ENCODE measurements at regions not wholly inside any gene's neighbourhood (a gene's known extent, or its start where the extent isn't known, plus 50 kb on each side); places are given as distances from the start of the nearest gene placed in this dataset.

DNA sequence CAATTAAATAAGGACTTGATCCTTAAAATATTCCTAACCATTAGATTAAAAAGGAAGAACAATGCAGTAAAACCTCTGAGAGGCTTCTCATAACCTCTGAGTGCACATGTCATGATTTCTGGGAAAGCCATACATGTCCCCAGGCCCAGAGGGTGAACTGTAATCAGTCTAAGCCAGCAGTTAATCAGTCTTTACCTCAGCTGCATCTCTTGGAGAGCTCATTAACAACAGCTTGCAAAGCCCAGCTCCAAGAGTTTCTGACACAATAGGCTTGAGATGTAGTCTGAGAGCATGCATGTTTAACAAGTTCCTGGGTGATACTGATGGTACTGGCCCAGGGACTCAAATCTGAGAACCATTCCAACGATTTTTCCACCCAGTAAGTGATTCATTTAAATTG, 392.1 kb downstream of the DNAH5 start:
- no peak overlapping the region for H3K4me3 ChIP-seq (replicated peaks; ENCODE audit: insufficient read depth, low read length)
- no peaks in the 10 kb centered on the region for H3K27me3 ChIP-seq (ENCODE audit: insufficient read depth, poor library complexity, severe bottlenecking)
- no peak overlapping the region for H3K27ac ChIP-seq (replicated peaks)
- TF ChIP-seq POLR2AphosphoS5 (IDR thresholded peaks at IDR 0.05; ENCODE audit: low read depth) (no peak), SPI1 (IDR thresholded peaks at IDR 0.05; ENCODE audit: borderline replicate concordance, low read depth) (no peak), CTCF (IDR thresholded peaks at IDR 0.05; ENCODE audit: insufficient read depth, low read length) (no peak), REST (IDR thresholded peaks at IDR 0.05; ENCODE audit: insufficient replicate concordance, low read depth) (no peak), GABPA (IDR thresholded peaks at IDR 0.05; ENCODE audit: low read depth) (no peak)
- no peak for DNase-seq (ENCODE audit: low read depth in 1 of 2, low spot score in 1 of 2)

- Histone ChIP-seq H3K4me3 (replicated peaks; ENCODE audit: insufficient read depth, low read length) (no peak overlapping the region), H3K27ac (replicated peaks) (no peak overlapping the region), H3K27me3 (ENCODE audit: insufficient read depth, poor library complexity, severe bottlenecking) (no peaks in the 10 kb centered on the region)
- TF ChIP-seq REST (IDR thresholded peaks at IDR 0.05; ENCODE audit: insufficient replicate concordance, low read depth) (no peak), GABPA (IDR thresholded peaks at IDR 0.05; ENCODE audit: low read depth) (no peak), POLR2AphosphoS5 (IDR thresholded peaks at IDR 0.05; ENCODE audit: low read depth) (no peak), CTCF (IDR thresholded peaks at IDR 0.05; ENCODE audit: insufficient read depth, low read length) (no peak), SPI1 (IDR thresholded peaks at IDR 0.05; ENCODE audit: borderline replicate concordance, low read depth) (no peak)
- DNase-seq (ENCODE audit: low read depth in 1 of 2, low spot score in 1 of 2), result no peak
These were observed 392.8 kb downstream of the DNAH5 start for GRCh38 chr5:13551645-13552044.

GRCh38 chr5:13540168-13540750, 404.2 kb downstream of the DNAH5 start:
- no peak for TF ChIP-seq REST (IDR thresholded peaks at IDR 0.05; ENCODE audit: insufficient replicate concordance, low read depth)
- no peak for TF ChIP-seq CTCF (IDR thresholded peaks at IDR 0.05; ENCODE audit: insufficient read depth, low read length)
- TF ChIP-seq GABPA (IDR thresholded peaks at IDR 0.05; ENCODE audit: low read depth), result no peak
- TF ChIP-seq SPI1 (IDR thresholded peaks at IDR 0.05; ENCODE audit: borderline replicate concordance, low read depth), result no peak
- no peak for TF ChIP-seq POLR2AphosphoS5 (IDR thresholded peaks at IDR 0.05; ENCODE audit: low read depth)
- no peak for DNase-seq (ENCODE audit: low read depth in 1 of 2, low spot score in 1 of 2)
- Histone ChIP-seq H3K4me3 (replicated peaks; ENCODE audit: insufficient read depth, low read length) (no peak overlapping the region), H3K27ac (replicated peaks) (no peak overlapping the region), H3K27me3 (ENCODE audit: insufficient read depth, poor library complexity, severe bottlenecking) (no peaks in the 10 kb centered on the region)
